H1 (cell line): ENCODE measurements at regions not wholly inside any gene's neighbourhood (a gene's known extent, or its start where the extent isn't known, plus 50 kb on each side); places are given as distances from the start of the nearest gene placed in this dataset.

ENCODE experiments used
- CTCF ChIA-PET: fragments of 300-600 bp; sonication (Branson Sonifier 250); formaldehyde crosslinking; loops from one replicate; lab custom pipeline; 2021; ENCODE audit not compliant: partially characterized antibody; lab: Charles Lee
- POLR2A ChIA-PET: fragments of 300-600 bp; sonication (Branson Sonifier 250); formaldehyde crosslinking; loops from one replicate; lab custom pipeline; 2021; ENCODE audit warnings: inconsistent platforms; ENCODE audit not compliant: partially characterized antibody; lab: Charles Lee
- DNase-seq, 2 experiments: peaks; one replicate each; pipeline versions ENCODE4 v3.0.0 to v3.0.0-alpha.2; 2010 to 2022; ENCODE audit warnings: low spot score in 2 of 2, low read depth in 1 of 2, mixed read lengths in 1 of 2
- FAIRE-seq: peaks from 2 replicates; lab custom pipeline; 2011; peaks lifted over from hg19 to GRCh38; lab: Jason Lieb, UNC
- H2AFZ ChIP-seq: 2 replicates; pipeline ENCODE4 v1.8.1; 2012; ENCODE audit warnings: low read length, inconsistent platforms
- H2AK5ac ChIP-seq: 2 replicates; pipeline ENCODE4 v1.6.1; 2013; ENCODE audit warnings: low read depth, low read length
- H2BK120ac ChIP-seq: replicated peaks from 2 replicates; pipeline ENCODE3; 2013; ENCODE audit warnings: low read depth, low read length, inconsistent platforms
- H2BK12ac ChIP-seq: 2 replicates; pipeline ENCODE4 v1.6.1; 2013; ENCODE audit warnings: low read depth, low read length
- H2BK15ac ChIP-seq: 2 replicates; pipeline ENCODE4 v1.6.1; 2013; ENCODE audit warnings: low read length
- H2BK20ac ChIP-seq: 2 replicates; pipeline ENCODE4 v1.6.1; 2013; ENCODE audit warnings: low read length
- H2BK5ac ChIP-seq: 2 replicates; pipeline ENCODE4 v1.6.1; 2013; ENCODE audit warnings: low read depth, low read length
- H3K14ac ChIP-seq: 2 replicates; pipeline ENCODE4 v1.6.1; 2013; ENCODE audit warnings: inconsistent platforms; ENCODE audit not compliant: insufficient read length
- H3K18ac ChIP-seq: 2 replicates; pipeline ENCODE4 v1.6.1; 2013; ENCODE audit warnings: low read length; ENCODE audit errors: extremely low read depth
- H3K23ac ChIP-seq: 2 replicates; pipeline ENCODE4 v1.6.1; 2013; ENCODE audit warnings: inconsistent platforms; ENCODE audit not compliant: insufficient read length
- H3K23me2 ChIP-seq: 2 replicates; pipeline ENCODE4 v1.6.1; 2013; ENCODE audit warnings: low read depth, low read length
- H3K27ac ChIP-seq: 2 replicates; pipeline ENCODE4 v1.6.1; 2011; ENCODE audit warnings: low read depth, low read length, inconsistent platforms
- H3K27me3 ChIP-seq, 4 experiments: replicated peaks in 1 of 4; 1 replicate in 1 of 4; 2 replicates in 3 of 4; pipeline versions ENCODE4 v1.6.1 to v1.8.1; 2011 to 2013; ENCODE audit warnings: low read length in 3 of 4, mild to moderate bottlenecking in 3 of 4, inconsistent platforms in 2 of 4, mixed read lengths in 2 of 4, moderate library complexity in 1 of 4; ENCODE audit not compliant: control insufficient read depth in 3 of 4, insufficient read depth in 3 of 4; ENCODE audit errors: extremely low read depth in 1 of 4
- H3K36me3 ChIP-seq, 4 experiments: 2 replicates each; pipeline versions ENCODE4 v1.6.1 to v1.8.1; 2011 to 2013; ENCODE audit warnings: mild to moderate bottlenecking in 4 of 4, low read length in 3 of 4, moderate library complexity in 2 of 4, control low read depth in 1 of 4, inconsistent platforms in 1 of 4; ENCODE audit not compliant: insufficient read depth in 4 of 4, control insufficient read depth in 2 of 4
- H3K4ac ChIP-seq: replicated peaks from 2 replicates; pipeline ENCODE3; 2013; ENCODE audit warnings: low read length, low read depth, mixed read lengths, inconsistent platforms; ENCODE audit not compliant: insufficient read length
- H3K4me1 ChIP-seq, 4 experiments: replicated peaks in 1 of 4; 1 replicate in 1 of 4; 2 replicates in 3 of 4; pipeline versions ENCODE4 v1.6.1 to v1.8.1; 2011 to 2013; ENCODE audit warnings: low read length in 3 of 4, inconsistent platforms in 2 of 4, mixed read lengths in 1 of 4; ENCODE audit not compliant: insufficient read depth in 4 of 4, control insufficient read depth in 3 of 4
- H3K4me2 ChIP-seq, 2 experiments: 2 replicates each; pipeline versions ENCODE4 v1.6.1 to v1.8.1; 2011 to 2013; ENCODE audit warnings: low read depth in 2 of 2, low read length in 2 of 2, control low read depth in 1 of 2, inconsistent platforms in 1 of 2, mild to moderate bottlenecking in 1 of 2; ENCODE audit not compliant: insufficient read depth in 1 of 2
- H3K4me3 ChIP-seq, 4 experiments: fragments of 200-600, 300-600 bp in 1 of 4; sonication (generic), shearing (Covaris generic), sonication (Bioruptor Twin) in 1 of 4; 2 replicates each; pipeline versions ENCODE4 v1.5.1 to v1.8.1; 2011 to 2016; ENCODE audit warnings: low read length in 4 of 4, low read depth in 3 of 4, control low read depth in 2 of 4, inconsistent platforms in 2 of 4, mild to moderate bottlenecking in 2 of 4, mixed read lengths in 1 of 4, moderate library complexity in 1 of 4; ENCODE audit not compliant: insufficient read depth in 2 of 4; ENCODE audit errors: extremely low read depth in 1 of 4
- H3K56ac ChIP-seq: replicated peaks from 2 replicates; pipeline ENCODE3; 2013; ENCODE audit warnings: low read depth, mild to moderate bottlenecking, mixed read lengths, low read length, inconsistent platforms; ENCODE audit not compliant: insufficient read length
- H3K79me1 ChIP-seq: 2 replicates; pipeline ENCODE4 v1.6.1; 2013; ENCODE audit warnings: low read depth, low read length, control low read depth
- H3K79me2 ChIP-seq, 2 experiments: 2 replicates each; pipeline versions ENCODE4 v1.6.1 to v1.8.1; 2012 to 2013; ENCODE audit warnings: low read length in 2 of 2, mild to moderate bottlenecking in 2 of 2, inconsistent platforms in 1 of 2; ENCODE audit not compliant: insufficient read depth in 2 of 2, control insufficient read depth in 1 of 2
- H3K9ac ChIP-seq, 4 experiments: replicated peaks in 1 of 4; 1 replicate in 1 of 4; 2 replicates in 3 of 4; pipeline versions ENCODE4 v1.6.1 to v1.8.1; 2011 to 2013; ENCODE audit warnings: low read depth in 3 of 4, low read length in 3 of 4, control low read depth in 2 of 4, mild to moderate bottlenecking in 2 of 4, moderate library complexity in 2 of 4, inconsistent platforms in 1 of 4; ENCODE audit errors: extremely low read depth in 1 of 4
- H3K9me3 ChIP-seq, 2 experiments: 2 replicates each; pipeline versions ENCODE4 v1.6.1 to v1.8.1; 2012 to 2013; ENCODE audit warnings: mild to moderate bottlenecking in 2 of 2, moderate library complexity in 2 of 2, control low read depth in 1 of 2, inconsistent platforms in 1 of 2, low read depth in 1 of 2, low read length in 1 of 2, mixed read lengths in 1 of 2; ENCODE audit not compliant: insufficient read depth in 2 of 2
- H4K20me1 ChIP-seq, 2 experiments: replicated peaks in 1 of 2; 2 replicates each; pipeline versions ENCODE3 to v1.8.1; 2011 to 2013; ENCODE audit warnings: inconsistent platforms in 2 of 2, low read length in 2 of 2, mild to moderate bottlenecking in 1 of 2; ENCODE audit not compliant: insufficient read depth in 2 of 2, control insufficient read depth in 1 of 2
- H4K5ac ChIP-seq: 2 replicates; pipeline ENCODE4 v1.6.1; 2013; ENCODE audit warnings: low read length, low read depth, mixed read lengths, inconsistent platforms; ENCODE audit not compliant: insufficient read length
- H4K8ac ChIP-seq: 2 replicates; pipeline ENCODE4 v1.8.0; 2013; ENCODE audit warnings: mild to moderate bottlenecking, moderate library complexity, low read length, inconsistent platforms; ENCODE audit not compliant: insufficient read depth; ENCODE audit errors: extremely low read depth
- H4K91ac ChIP-seq: replicated peaks from 2 replicates; pipeline ENCODE3; 2013; ENCODE audit warnings: low read length, mixed read lengths, inconsistent platforms; ENCODE audit not compliant: insufficient read length
- EZH2 ChIP-seq: fragments of 200-600 bp; sonication (generic); IDR thresholded peaks from 2 replicates; pipeline ENCODE4 v1.7.1; 2012; ENCODE audit warnings: low read depth, mild to moderate bottlenecking, moderate library complexity, low read length, inconsistent platforms; ENCODE audit not compliant: severe bottlenecking
- KDM4A ChIP-seq: IDR thresholded peaks from one replicate; pipeline ENCODE4 v1.7.1; 2012; ENCODE audit warnings: low read depth, mild to moderate bottlenecking, moderate library complexity, low read length, inconsistent platforms; ENCODE audit not compliant: severe bottlenecking
- RBBP5 ChIP-seq: IDR thresholded peaks from 2 replicates; pipeline ENCODE4 v1.7.1; 2012; ENCODE audit warnings: low read depth, mild to moderate bottlenecking, inconsistent platforms, low read length, moderate library complexity, borderline replicate concordance
- RNF2 ChIP-seq: fragments of 200-900, 300-1000 bp; sonication (generic); IDR thresholded peaks from 2 replicates; pipeline ENCODE4 v1.7.1; 2016; ENCODE audit warnings: borderline replicate concordance, low read depth, mild to moderate bottlenecking, antibody characterized with exemption, low read length; ENCODE audit not compliant: poor library complexity, severe bottlenecking; ENCODE audit errors: missing control alignments
- SAP30 ChIP-seq: fragments of 300-600 bp; sonication (generic); IDR thresholded peaks from 2 replicates; pipeline ENCODE4 v1.7.1; 2012; ENCODE audit warnings: low read length, moderate library complexity, mild to moderate bottlenecking, inconsistent platforms; ENCODE audit not compliant: insufficient read depth, insufficient replicate concordance
- TEAD4 ChIP-seq: IDR thresholded peaks from 2 replicates; pipeline ENCODE4 v1.6.1; 2012; ENCODE audit warnings: low read depth, low read length, inconsistent platforms, mixed read lengths
- WGBS, 2 experiments: shearing (Covaris generic) in 1 of 2; methylation state at CpG; one replicate each; pipeline versions ENCODE4 v1.1.6 to v1.1.7; 2013 to 2015; ENCODE audit warnings: low lambda C conversion rate in 2 of 2, mixed read lengths in 2 of 2, inconsistent platforms in 1 of 2, low coverage in 1 of 2, missing lambda C conversion rate in 1 of 2; ENCODE audit not compliant: insufficient replicate concordance in 2 of 2, insufficient coverage in 1 of 2, insufficient read length in 1 of 2; ENCODE audit errors: extremely low coverage in 1 of 2, missing lambda C conversion rate in 1 of 2; 5-methylcytosine and 5-hydroxymethylcytosine counted together

GRCh38 chr12:89789862-89790261 is 81.2 kb upstream of the ATP2B1 start:
- Histone ChIP-seq H2BK120ac (no peak overlapping the region), H2AFZ (no peak overlapping the region), H3K4me3 (no peak overlapping the region), H4K8ac (no peak overlapping the region), H2AK5ac (no peak overlapping the region), H3K4ac (no peak overlapping the region), H3K23me2 (no peaks in the 10 kb centered on the region), H4K91ac (no peak overlapping the region), H3K79me1 (no peaks in the 10 kb centered on the region), H3K9ac (no peak overlapping the region), H3K27me3 (no peaks in the 10 kb centered on the region), H2BK15ac (no peak overlapping the region), H3K4me1 (no peaks in the 10 kb centered on the region), H4K20me1 (no peaks in the 10 kb centered on the region), H3K27ac (no peak overlapping the region), H3K18ac (no peak overlapping the region), H2BK5ac (no peak overlapping the region), H3K79me2 (no peaks in the 10 kb centered on the region)
- CTCF ChIA-PET = no interaction called here
- no peak for DNase-seq
- FAIRE-seq = no peak
- TF ChIP-seq TEAD4 (no peak), RBBP5 (no peak), RNF2 (no peak), EZH2 (no peak), KDM4A (no peak), SAP30 (no peak)
- TF ChIP-seq, all 59 proteins: peak for 0
- POLR2A ChIA-PET = no interaction called here
- Histone ChIP-seq H3K9me3 (peaks cover 14 to 16% of the 10 kb centered on the region in 2 experiments), H3K14ac (no peak overlapping the region), H3K36me3 (no peaks in the 10 kb centered on the region), H3K56ac (no peak overlapping the region), H3K4me2 (no peak overlapping the region), H2BK12ac (no peak overlapping the region), H4K5ac (no peak overlapping the region), H3K23ac (no peak overlapping the region), H2BK20ac (no peak overlapping the region)
- WGBS, 2 experiments = 87% methylated on average over 1 of the region's 1 CpG; no CpG with 5 or more reads in 1 of the 2 experiments
